K562 (cell line): ENCODE measurements at regions not wholly inside any gene's neighbourhood (a gene's known extent, or its start where the extent isn't known, plus 50 kb on each side); places are given as distances from the start of the nearest gene placed in this dataset.

Experiments used
- ATAC-seq: fragments of 200-7000 bp; cut with Tn5 transposase; 3 replicates; pipeline ENCODE4 v1.9.1; 2020; ENCODE audit warnings: moderate library complexity
- BruUV-seq: library from RNA; stranded (reverse); fragments of 400-500 nt; replicated peaks from 2 replicates; lab custom pipeline; 2021; lab: Mats Ljungman, UMichigan
- CTCF ChIA-PET: fragments of 300-600 bp; formaldehyde crosslinking; extraction: SDS; loops from one replicate; lab custom pipeline; 2021; ENCODE audit warnings: low intra/inter-chr PET ratio; lab: Yijun Ruan, JAX
- POLR2A ChIA-PET: fragments of 300-600, 350-650 bp; sonication (Branson Sonifier 250); formaldehyde crosslinking; extraction: SDS; loops from one replicate; lab custom pipeline; 2021; ENCODE audit warnings: antibody characterized with exemption, inconsistent platforms; lab: Yijun Ruan, JAX
- DNase-seq, 4 experiments: peaks; one replicate each; pipeline versions ENCODE4 v3.0.0 to v3.0.0-alpha.2; 2011 to 2018; ENCODE audit warnings: low spot score in 3 of 4, mixed read lengths in 3 of 4; ENCODE audit errors: extremely low read depth in 1 of 4
- FAIRE-seq: peaks from 2 replicates; lab custom pipeline; 2011; peaks lifted over from hg19 to GRCh38; lab: Jason Lieb, UNC
- H2AFZ ChIP-seq: 2 replicates; pipeline ENCODE4 v1.6.0; 2011; ENCODE audit warnings: low read depth, low read length, control low read depth, inconsistent platforms
- H3K27ac ChIP-seq: fragments of 200-600 bp; 3 replicates; pipeline ENCODE4 v1.8.0; 2011; ENCODE audit warnings: low read depth, mild to moderate bottlenecking, control low read depth, inconsistent platforms, low read length, moderate library complexity, mixed read lengths; ENCODE audit errors: extremely low read depth
- H3K27me3 ChIP-seq, 2 experiments: fragments of 300-600 bp in 1 of 2; 2 replicates in 1 of 2; 3 replicates in 1 of 2; pipeline versions ENCODE4 v1.6.0 to v1.8.0; 2011; ENCODE audit warnings: inconsistent platforms in 2 of 2, low read length in 2 of 2, mild to moderate bottlenecking in 1 of 2, mixed read lengths in 1 of 2, moderate library complexity in 1 of 2; ENCODE audit not compliant: control insufficient read depth in 2 of 2, insufficient read depth in 2 of 2
- H3K36me3 ChIP-seq: fragments of 300-600 bp; 3 replicates; pipeline ENCODE4 v1.8.0; 2011; ENCODE audit warnings: mild to moderate bottlenecking, low read length, inconsistent platforms; ENCODE audit not compliant: control insufficient read depth, insufficient read depth
- H3K4me1 ChIP-seq, 2 experiments: fragments of 200-600 bp in 1 of 2; replicated peaks in 1 of 2; 2 replicates in 1 of 2; 3 replicates in 1 of 2; pipeline versions ENCODE4 v1.5.1 to v1.8.0; 2011; ENCODE audit warnings: inconsistent platforms in 2 of 2, low read length in 2 of 2, mild to moderate bottlenecking in 1 of 2, mixed read lengths in 1 of 2, moderate library complexity in 1 of 2; ENCODE audit not compliant: control insufficient read depth in 2 of 2, insufficient read depth in 2 of 2
- H3K4me2 ChIP-seq: 2 replicates; pipeline ENCODE4 v1.6.1; 2011; ENCODE audit warnings: low read length, control low read depth, inconsistent platforms, mixed read lengths; ENCODE audit not compliant: insufficient read depth
- H3K4me3 ChIP-seq: fragments of 200-600 bp; sonication (generic), shearing (Covaris generic); 2 replicates; pipeline ENCODE4 v1.5.1; 2016; ENCODE audit warnings: control low read depth, inconsistent platforms
- H3K79me2 ChIP-seq: fragments of 200-600 bp; 3 replicates; pipeline ENCODE4 v1.8.0; 2011; ENCODE audit warnings: low read length, inconsistent platforms; ENCODE audit not compliant: control insufficient read depth, insufficient read depth
- H3K9ac ChIP-seq, 2 experiments: 2 replicates each; pipeline versions ENCODE4 v1.6.0 to v1.6.1; 2011; ENCODE audit warnings: low read depth in 2 of 2, low read length in 2 of 2, control low read depth in 1 of 2, inconsistent platforms in 1 of 2, mild to moderate bottlenecking in 1 of 2, mixed read lengths in 1 of 2; ENCODE audit not compliant: insufficient read depth in 1 of 2
- H3K9me1 ChIP-seq: one replicate; pipeline ENCODE4 v1.6.0; 2011; ENCODE audit warnings: inconsistent platforms, mild to moderate bottlenecking, low read length, moderate library complexity; ENCODE audit not compliant: control insufficient read depth, insufficient read depth
- H3K9me3 ChIP-seq: replicated peaks from 2 replicates; pipeline ENCODE4 v1.5.1; 2011; ENCODE audit warnings: low read depth, low read length, inconsistent platforms; ENCODE audit not compliant: control insufficient read depth, insufficient read depth
- H4K20me1 ChIP-seq: replicated peaks from 2 replicates; pipeline ENCODE4 v1.6.1; 2011; ENCODE audit warnings: low read length, inconsistent platforms, mixed read lengths; ENCODE audit not compliant: control insufficient read depth, insufficient read depth
- ARHGAP35 ChIP-seq: fragments of 450-650 bp; IDR thresholded peaks from 2 replicates; pipeline ENCODE4 v1.6.1; 2018; ENCODE audit not compliant: partially characterized antibody
- ATF7 ChIP-seq: fragments of 450-650 bp; IDR thresholded peaks from 2 replicates; pipeline ENCODE4 v1.7.1; 2014; ENCODE audit warnings: mild to moderate bottlenecking, moderate library complexity
- MAX ChIP-seq: sonication (generic); formaldehyde crosslinking; IDR thresholded peaks from 2 replicates; pipeline ENCODE4 v1.9.0; 2022; ENCODE audit warnings: mild to moderate bottlenecking, missing genetic modification reagents
- POLR2AphosphoS2 ChIP-seq: IDR thresholded peaks from 2 replicates; pipeline ENCODE4 v1.6.1; 2012; ENCODE audit warnings: low read length, improper control_type of control experiment
- ZNF146 ChIP-seq: IDR thresholded peaks from one replicate; pipeline ENCODE4 v1.6.1; 2018; ENCODE audit warnings: missing compliant biosample characterization; ENCODE audit not compliant: unreplicated experiment
- ZNF197 ChIP-seq: fragments of 200-800 bp; sonication (Bioruptor generic); IDR thresholded peaks from 2 replicates; pipeline ENCODE4 v1.6.1; 2016; ENCODE audit warnings: low read depth, missing genetic modification characterization, missing compliant biosample characterization
- ZNF507 ChIP-seq: conservative IDR thresholded peaks from 2 replicates; pipeline ENCODE4 v1.6.1; 2017; ENCODE audit warnings: missing genetic modification characterization, missing compliant biosample characterization
- WGBS: fragments of 100-300 bp; shearing (Covaris generic); methylation state at CpG from one replicate; pipeline ENCODE4 v1.1.6; 2016; ENCODE audit warnings: low coverage, mixed read lengths; ENCODE audit not compliant: insufficient coverage; ENCODE audit errors: missing lambda C conversion rate; 5-methylcytosine and 5-hydroxymethylcytosine counted together
- in situ Hi-C: fragments of 300-500 bp; cut with MboI; formaldehyde crosslinking; loops from 4 replicates; pipeline ENCODE4 v1.15.0; 2018; ENCODE audit warnings: inconsistent platforms, mixed read lengths
- intact Hi-C: fragments of 100-400 bp; cut with micrococcal nuclease; formaldehyde crosslinking; loops from 2 replicates; pipeline ENCODE4 v1.14.2; 2022

- intact Hi-C loops = no loop called here
- ChIA-PET POLR2A (no interaction called here), CTCF (no interaction called here)
- H3K36me3 ChIP-seq = no peaks in the 10 kb centered on the region
- H3K27me3 ChIP-seq = no peaks in the 10 kb centered on the region
- H2AFZ ChIP-seq = no peak overlapping the region
- no peaks in the 10 kb centered on the region for H3K4me1 ChIP-seq
- H3K79me2 ChIP-seq = no peaks in the 10 kb centered on the region
- no peak overlapping the region for H3K9ac ChIP-seq
- WGBS = 0% methylated on average over 2 of the region's 2 CpGs
- in situ Hi-C loops = no loop called here
- no peak overlapping the region for H3K4me3 ChIP-seq
- H3K9me3 ChIP-seq = no peaks in the 10 kb centered on the region
- no peak overlapping the region for H3K4me2 ChIP-seq
- no peak overlapping the region for H3K27ac ChIP-seq
- FAIRE-seq (no peak), DNase-seq (no peak), ATAC-seq (no peak)
- TF ChIP-seq ARHGAP35 (no peak), ZNF507 (tag) (no peak), MAX (CRISPR knock-in tag) (no peak), ATF7 (no peak)
- BruUV-seq = no TSS peak
- no peaks in the 10 kb centered on the region for H4K20me1 ChIP-seq
- no peaks in the 10 kb centered on the region for H3K9me1 ChIP-seq
Observed at GRCh38 chr6:113486199-113486598, 370.9 kb upstream of the MARCKS start.

- FAIRE-seq = no peak
- no peaks in the 10 kb centered on the region for H3K9me3 ChIP-seq
- no peak overlapping the region for H2AFZ ChIP-seq
- no peak for TF ChIP-seq ZNF197 (CRISPR knock-in tag)
- TF ChIP-seq ZNF146 (CRISPR knock-in tag) = no peak
- TF ChIP-seq POLR2AphosphoS2 = no peak
- TF ChIP-seq, all 486 proteins: peak for 0
- Histone ChIP-seq H3K4me3 (no peak overlapping the region), H3K9ac (no peak overlapping the region), H3K27me3 (no peaks in the 10 kb centered on the region), H3K4me1 (no peaks in the 10 kb centered on the region), H3K4me2 (no peak overlapping the region), H3K9me1 (no peaks in the 10 kb centered on the region), H4K20me1 (no peaks in the 10 kb centered on the region), H3K79me2 (no peaks in the 10 kb centered on the region), H3K27ac (no peak overlapping the region), H3K36me3 (no peaks in the 10 kb centered on the region)
- DNase-seq (no peak), ATAC-seq (no peak)
- ChIA-PET POLR2A (no interaction called here), CTCF (interaction anchor here (0.7 kb wide), 1 partner anchor 210 kb away, joined by 3 read pairs; no protein-coding TSS in a partner anchor)
- intact Hi-C loops (no loop called here), in situ Hi-C loops (no loop called here)
- no TSS peak for BruUV-seq
- 0% methylated on average over 2 of the region's 2 CpGs for WGBS
Observed at GRCh38 chr6:113487489-113488058, 369.6 kb upstream of the MARCKS start.
